ENCODE measurements at regions not wholly inside any gene's neighbourhood (a gene's known extent, or its start where the extent isn't known, plus 50 kb on each side); places are given as distances from the start of the nearest gene placed in this dataset.

GRCh38 chr5:110356677-110357076, 369.8 kb downstream of the TMEM232 start:
- no peak overlapping the region for H3T11ph ChIP-seq (ENCODE audit: low read length)
- H3K4me1 Mint-ChIP-seq: peaks cover 4 to 7% of the 10 kb centered on the region in 2 experiments; a peak in 2 of 4 replicates
- no peak overlapping the region for H2BK15ac ChIP-seq (ENCODE audit: low read depth, low read length)
- H2AFZ ChIP-seq (ENCODE audit: low read length): no peak overlapping the region
- no peaks in the 10 kb centered on the region for H3K23me2 ChIP-seq (ENCODE audit: insufficient read length, low read depth, low read length, poor library complexity, severe bottlenecking)
- no peak overlapping the region for H2AK5ac ChIP-seq (ENCODE audit: insufficient read length, low read length)
- DNase-seq: no peak
- no peaks in the 10 kb centered on the region for H3K9me3 ChIP-seq (ENCODE audit: control insufficient read depth, low read depth, low read length)
- no peak overlapping the region for H3K27ac Mint-ChIP-seq
- H3K27me3 Mint-ChIP-seq (ENCODE audit: low read depth): no peaks in the 10 kb centered on the region
- no peak overlapping the region for H4K91ac ChIP-seq (ENCODE audit: insufficient read length, low read depth, low read length)
- no peak overlapping the region for H3K27ac ChIP-seq (ENCODE audit: insufficient read length, low read depth, low read length)
- H3K4ac ChIP-seq (ENCODE audit: low read depth, low read length): no peak overlapping the region
- H3K36me3 Mint-ChIP-seq (ENCODE audit: insufficient read depth in 1 of 3, low read depth in 3 of 3): no peaks in the 10 kb centered on the region
- H3K4me2 ChIP-seq (ENCODE audit: insufficient read depth, insufficient read length, low read length): no peak overlapping the region
- no peaks in the 10 kb centered on the region for H4K20me1 ChIP-seq (ENCODE audit: control insufficient read depth, insufficient read depth, insufficient read length)
- no peak overlapping the region for H3K4me3 Mint-ChIP-seq
- H3K27me3 ChIP-seq (ENCODE audit: insufficient read depth, low read length): no peaks in the 10 kb centered on the region
- no peak overlapping the region for H4K5ac ChIP-seq (ENCODE audit: insufficient read length, low read depth, low read length)
- H2BK120ac ChIP-seq (ENCODE audit: low read depth, low read length, poor library complexity, severe bottlenecking): no peak overlapping the region
- no peaks in the 10 kb centered on the region for H3K79me2 ChIP-seq (ENCODE audit: insufficient read depth, low read length)
- H3K14ac ChIP-seq (ENCODE audit: insufficient read depth, low read length): no peak overlapping the region
- H2BK20ac ChIP-seq (ENCODE audit: low read depth, low read length, poor library complexity, severe bottlenecking): no peak overlapping the region
- H3K9me3 Mint-ChIP-seq: peaks cover 0 to 2% of the 10 kb centered on the region in 2 experiments; a peak in 1 of 5 replicates
- no peak overlapping the region for H2BK12ac ChIP-seq (ENCODE audit: insufficient read length, low read depth, low read length)
- no peaks in the 10 kb centered on the region for H3K79me1 ChIP-seq (ENCODE audit: insufficient read depth, low read depth, low read length, poor library complexity, severe bottlenecking)
- TF ChIP-seq CTCF (conservative IDR thresholded peaks at IDR 0.05): no peak
- H2BK5ac ChIP-seq (ENCODE audit: insufficient read length, low read length): no peak overlapping the region
- H3K18ac ChIP-seq (ENCODE audit: insufficient read length, low read depth, low read length): no peak overlapping the region
- no peak overlapping the region for H4K8ac ChIP-seq (replicated peaks; ENCODE audit: insufficient read length, low read depth, low read length)
- H3K4me1 ChIP-seq (ENCODE audit: insufficient read depth, low read length): no peaks in the 10 kb centered on the region
- H3K23ac ChIP-seq (ENCODE audit: insufficient read length, low read depth, low read length): no peak overlapping the region
- WGBS (ENCODE audit: extremely low coverage, insufficient read length, low lambda C conversion rate): no CpG with 5 or more reads among the region's 2 CpGs
- no peak overlapping the region for H3K56ac ChIP-seq (ENCODE audit: insufficient read length, low read depth, low read length)
- H3K9ac ChIP-seq (ENCODE audit: extremely low read depth, insufficient read length, low read length): no peak overlapping the region

Measured in H9 (cell line).